NCI-H2196 (cell line): ENCODE measurements at regions not wholly inside any gene's neighbourhood (a gene's known extent, or its start where the extent isn't known, plus 50 kb on each side); places are given as distances from the start of the nearest gene placed in this dataset.

Experiments used
- DNase-seq: peaks from one replicate; lab custom pipeline; 2025; ENCODE audit not compliant: unreplicated experiment; lab: John Stamatoyannopoulos, UW

- no peak for DNase-seq
These were observed 50.0 kb upstream of the CLDN5 start for GRCh38 chr22:19574247-19574646.

- no peak for DNase-seq
These were observed 52.5 kb upstream of the CLDN5 start for GRCh38 chr22:19576460-19577421.

GRCh38 chr22:19577422-19577966 is 53.3 kb upstream of the CLDN5 start:
- DNase-seq: no peak

GRCh38 chr22:19578180-19579004 is 54.2 kb upstream of the CLDN5 start:
- DNase-seq: no peak

GRCh38 chr22:19579115-19579811 is 55.1 kb upstream of the CLDN5 start:
- DNase-seq: no peak

- no peak for DNase-seq
These were observed 55.7 kb upstream of the CLDN5 start for GRCh38 chr22:19579880-19580279.

- DNase-seq: no peak
These were observed 56.2 kb upstream of the CLDN5 start for GRCh38 chr22:19580291-19580890.

GRCh38 chr22:19582033-19582693 is 58.0 kb upstream of the CLDN5 start:
- no peak for DNase-seq

- DNase-seq: no peak
These were observed 62.9 kb upstream of the CLDN5 start for GRCh38 chr22:19586922-19587684.

- no peak for DNase-seq
These were observed 66.5 kb upstream of the CLDN5 start for GRCh38 chr22:19590696-19591095.

GRCh38 chr22:19591568-19591967 is 67.4 kb upstream of the CLDN5 start:
- DNase-seq: no peak

GRCh38 chr22:19592464-19592863 is 68.3 kb upstream of the CLDN5 start:
- DNase-seq: no peak

- no peak for DNase-seq
These were observed 69.9 kb upstream of the CLDN5 start for GRCh38 chr22:19593991-19594569.

- DNase-seq: no peak
These were observed 71.3 kb upstream of the CLDN5 start for GRCh38 chr22:19595532-19595931.

GRCh38 chr22:19596680-19597398 is 72.6 kb upstream of the CLDN5 start:
- DNase-seq: no peak

- no peak for DNase-seq
These were observed 73.2 kb upstream of the CLDN5 start for GRCh38 chr22:19597399-19597735.

- DNase-seq: no peak
These were observed 74.0 kb upstream of the CLDN5 start for GRCh38 chr22:19598054-19598855.

GRCh38 chr22:19599004-19599403 is 74.8 kb upstream of the CLDN5 start:
- no peak for DNase-seq
